Cardiac muscle cell (in vitro differentiated cells and primary cell): ENCODE measurements at regions not wholly inside any gene's neighbourhood (a gene's known extent, or its start where the extent isn't known, plus 50 kb on each side); places are given as distances from the start of the nearest gene placed in this dataset.

Source experiments
- DNase-seq, 2 donors: peaks; one replicate each; pipeline versions ENCODE4 v3.0.0 to v3.0.0-alpha.2; 2010 to 2017; ENCODE audit warnings: low read depth in 1 of 2, low spot score in 1 of 2
- H3K27ac ChIP-seq: fragments of 200-600 bp; sonication (generic); 2 replicates; pipeline ENCODE4 v1.5.1; 2016
- H3K27me3 ChIP-seq: fragments of 200-600 bp; sonication (generic); 2 replicates; pipeline ENCODE4 v1.6.0; 2016; ENCODE audit warnings: control low read depth
- H3K36me3 ChIP-seq: fragments of 200-600 bp; sonication (generic); 2 replicates; pipeline ENCODE4 v1.5.1; 2016; ENCODE audit warnings: control low read depth
- H3K4me1 ChIP-seq: fragments of 200-600 bp; sonication (generic); 2 replicates; pipeline ENCODE4 v1.8.1; 2017; ENCODE audit warnings: low read depth, mild to moderate bottlenecking, mixed run types
- H3K4me3 ChIP-seq: fragments of 200-600 bp; sonication (generic); 2 replicates; pipeline ENCODE4 v1.5.1; 2016; ENCODE audit warnings: mild to moderate bottlenecking
- H3K9me3 ChIP-seq: fragments of 200-600 bp; sonication (generic); 2 replicates; pipeline ENCODE4 v1.5.1; 2017; ENCODE audit warnings: low read depth, mild to moderate bottlenecking, control low read depth
- TF ChIP-seq, protein P1 (sequence below): IDR thresholded peaks from 2 replicates; pipeline ENCODE4 v1.5.1; 2012; ENCODE audit warnings: low read depth, mild to moderate bottlenecking, low read length

DNA sequence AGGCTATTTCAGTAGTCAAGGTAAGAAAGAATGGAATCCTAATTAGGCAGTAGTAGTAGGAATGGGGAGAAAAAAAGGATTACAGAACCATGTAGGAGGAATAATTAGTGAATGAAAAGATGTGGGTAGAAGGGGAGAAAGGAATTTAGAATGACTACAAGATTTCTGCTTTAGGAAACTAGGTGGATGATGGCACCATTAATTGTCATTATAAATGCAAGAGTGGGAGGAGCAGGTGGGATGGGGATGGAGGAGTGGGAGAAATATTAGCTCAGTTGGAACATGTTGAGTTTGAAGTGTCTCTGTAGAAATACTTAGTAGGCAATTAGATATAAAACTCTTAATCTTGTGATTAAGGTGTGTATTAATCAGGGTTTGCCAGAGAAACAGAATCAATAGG is 50.0 kb upstream of the C21orf91 start:
- H3K4me3 ChIP-seq, result no peak overlapping the region
- H3K9me3 ChIP-seq, result no peaks in the 10 kb centered on the region
- peaks cover 6% of the 10 kb centered on the region for H3K4me1 ChIP-seq
- no peaks in the 10 kb centered on the region for H3K27me3 ChIP-seq
- no peaks in the 10 kb centered on the region for H3K36me3 ChIP-seq
- DNase-seq, result no peak
- H3K27ac ChIP-seq, result no peak overlapping the region
- TF ChIP-seq, protein P1, sequence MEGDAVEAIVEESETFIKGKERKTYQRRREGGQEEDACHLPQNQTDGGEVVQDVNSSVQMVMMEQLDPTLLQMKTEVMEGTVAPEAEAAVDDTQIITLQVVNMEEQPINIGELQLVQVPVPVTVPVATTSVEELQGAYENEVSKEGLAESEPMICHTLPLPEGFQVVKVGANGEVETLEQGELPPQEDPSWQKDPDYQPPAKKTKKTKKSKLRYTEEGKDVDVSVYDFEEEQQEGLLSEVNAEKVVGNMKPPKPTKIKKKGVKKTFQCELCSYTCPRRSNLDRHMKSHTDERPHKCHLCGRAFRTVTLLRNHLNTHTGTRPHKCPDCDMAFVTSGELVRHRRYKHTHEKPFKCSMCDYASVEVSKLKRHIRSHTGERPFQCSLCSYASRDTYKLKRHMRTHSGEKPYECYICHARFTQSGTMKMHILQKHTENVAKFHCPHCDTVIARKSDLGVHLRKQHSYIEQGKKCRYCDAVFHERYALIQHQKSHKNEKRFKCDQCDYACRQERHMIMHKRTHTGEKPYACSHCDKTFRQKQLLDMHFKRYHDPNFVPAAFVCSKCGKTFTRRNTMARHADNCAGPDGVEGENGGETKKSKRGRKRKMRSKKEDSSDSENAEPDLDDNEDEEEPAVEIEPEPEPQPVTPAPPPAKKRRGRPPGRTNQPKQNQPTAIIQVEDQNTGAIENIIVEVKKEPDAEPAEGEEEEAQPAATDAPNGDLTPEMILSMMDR, result no peak
